Uterus (tissue), 3 donors: ENCODE measurements at regions not wholly inside any gene's neighbourhood (a gene's known extent, or its start where the extent isn't known, plus 50 kb on each side); places are given as distances from the start of the nearest gene placed in this dataset.

Experiments
- DNase-seq, 2 donors: peaks; one replicate each; pipeline ENCODE4 v3.0.0-alpha.2; 2019 to 2020
- H3K27ac ChIP-seq, 2 donors: fragments of 200-600 bp; sonication (generic); 1 replicate in 1 of 2; 2 replicates in 1 of 2; pipeline ENCODE4 v1.5.1; 2016 to 2018
- H3K27me3 ChIP-seq, 2 donors: fragments of 200-600 bp; sonication (generic); one replicate each; pipeline ENCODE4 v1.5.1; 2018 to 2019; ENCODE audit warnings: control low read depth in 1 of 2
- H3K36me3 ChIP-seq, 2 donors: fragments of 200-600 bp; sonication (generic); one replicate each; pipeline ENCODE4 v1.5.1; 2019; ENCODE audit warnings: control low read depth in 1 of 2
- H3K4me1 ChIP-seq, 2 donors: fragments of 200-600 bp; sonication (generic); one replicate each; pipeline ENCODE4 v1.5.1; 2018 to 2019; ENCODE audit warnings: control low read depth in 1 of 2
- H3K4me3 ChIP-seq, 2 donors: fragments of 200-600 bp; sonication (generic); 1 replicate in 1 of 2; 2 replicates in 1 of 2; pipeline ENCODE4 v1.5.1; 2018 to 2019; ENCODE audit warnings: mild to moderate bottlenecking in 1 of 2
- H3K9me3 ChIP-seq, 2 donors: fragments of 200-600 bp; sonication (generic); one replicate each; pipeline ENCODE4 v1.5.1; 2019; ENCODE audit warnings: control low read depth in 1 of 2
- CTCF ChIP-seq, 4 experiments: fragments of 200-600 bp in 2 of 4; fragments of 450-650 bp in 2 of 4; sonication (generic) in 2 of 4; IDR thresholded peaks; one replicate each; pipeline ENCODE4 v1.5.1; 2016 to 2019; ENCODE audit warnings: antibody characterized with exemption in 4 of 4, mild to moderate bottlenecking in 2 of 4, moderate library complexity in 1 of 4
- POLR2A ChIP-seq, 2 donors: fragments of 450-650 bp; IDR thresholded peaks; one replicate each; pipeline ENCODE4 v1.6.1; 2016; ENCODE audit warnings: antibody characterized with exemption in 2 of 2, mild to moderate bottlenecking in 1 of 2, moderate library complexity in 1 of 2
- intact Hi-C: fragments of 100-400 bp; cut with DNase I; formaldehyde crosslinking; loops from one replicate; pipeline ENCODE4 v1.15.1; 2023; ENCODE audit warnings: low total_unique reads
- donor health status: DM: yes; HTN: yes; CAD: no.

GRCh38 chr5:174291162-174291561, 245.7 kb downstream of the NSG2 start:
- Histone ChIP-seq H3K36me3 (no peaks in the 10 kb centered on the region), H3K27me3 (peaks cover 0 to 4% of the 10 kb centered on the region in 2 donors), H3K4me3 (no peak overlapping the region), H3K27ac (no peak overlapping the region), H3K9me3 (no peaks in the 10 kb centered on the region), H3K4me1 (no peaks in the 10 kb centered on the region)
- intact Hi-C loops: no loop called here
- TF ChIP-seq CTCF (IDR thresholded peaks at IDR 0.05) (no peak), POLR2A (IDR thresholded peaks at IDR 0.05) (no peak)
- DNase-seq: no peak

- intact Hi-C loops: no loop called here
- peaks cover 0 to 4% of the 10 kb centered on the region in 2 donors for H3K27me3 ChIP-seq
- DNase-seq: no peak
- no peaks in the 10 kb centered on the region for H3K36me3 ChIP-seq
- TF ChIP-seq CTCF (IDR thresholded peaks at IDR 0.05) (no peak), POLR2A (IDR thresholded peaks at IDR 0.05) (no peak)
- no peaks in the 10 kb centered on the region for H3K4me1 ChIP-seq
- H3K27ac ChIP-seq: no peak overlapping the region
- no peaks in the 10 kb centered on the region for H3K9me3 ChIP-seq
- H3K4me3 ChIP-seq: no peak overlapping the region
These were observed 246.8 kb downstream of the NSG2 start for GRCh38 chr5:174292348-174292747.

GRCh38 chr5:174293006-174293405, 247.5 kb downstream of the NSG2 start:
- DNase-seq: no peak
- Histone ChIP-seq H3K27me3 (peaks cover 0 to 4% of the 10 kb centered on the region in 2 donors), H3K4me3 (no peak overlapping the region), H3K27ac (no peak overlapping the region), H3K36me3 (no peaks in the 10 kb centered on the region), H3K4me1 (no peaks in the 10 kb centered on the region), H3K9me3 (no peaks in the 10 kb centered on the region)
- intact Hi-C loops: no loop called here
- TF ChIP-seq CTCF (IDR thresholded peaks at IDR 0.05) (no peak), POLR2A (IDR thresholded peaks at IDR 0.05) (no peak)

GRCh38 chr5:174293481-174293880, 248.0 kb downstream of the NSG2 start:
- no peak overlapping the region for H3K4me3 ChIP-seq
- H3K36me3 ChIP-seq: no peaks in the 10 kb centered on the region
- no peaks in the 10 kb centered on the region for H3K9me3 ChIP-seq
- no peak for TF ChIP-seq CTCF (IDR thresholded peaks at IDR 0.05)
- TF ChIP-seq POLR2A (IDR thresholded peaks at IDR 0.05): no peak
- intact Hi-C loops: no loop called here
- DNase-seq: no peak
- H3K27ac ChIP-seq: no peak overlapping the region
- H3K27me3 ChIP-seq: peaks cover 0 to 4% of the 10 kb centered on the region in 2 donors
- no peaks in the 10 kb centered on the region for H3K4me1 ChIP-seq

GRCh38 chr5:174294891-174295620, 249.6 kb downstream of the NSG2 start:
- Histone ChIP-seq H3K4me3 (no peak overlapping the region), H3K36me3 (no peaks in the 10 kb centered on the region), H3K27me3 (no peaks in the 10 kb centered on the region), H3K27ac (no peak overlapping the region), H3K9me3 (no peaks in the 10 kb centered on the region), H3K4me1 (no peaks in the 10 kb centered on the region)
- no peak for DNase-seq
- TF ChIP-seq POLR2A (IDR thresholded peaks at IDR 0.05): no peak
- intact Hi-C loops: no loop called here
